ENCODE measurements at regions not wholly inside any gene's neighbourhood (a gene's known extent, or its start where the extent isn't known, plus 50 kb on each side); places are given as distances from the start of the nearest gene placed in this dataset.

DNA sequence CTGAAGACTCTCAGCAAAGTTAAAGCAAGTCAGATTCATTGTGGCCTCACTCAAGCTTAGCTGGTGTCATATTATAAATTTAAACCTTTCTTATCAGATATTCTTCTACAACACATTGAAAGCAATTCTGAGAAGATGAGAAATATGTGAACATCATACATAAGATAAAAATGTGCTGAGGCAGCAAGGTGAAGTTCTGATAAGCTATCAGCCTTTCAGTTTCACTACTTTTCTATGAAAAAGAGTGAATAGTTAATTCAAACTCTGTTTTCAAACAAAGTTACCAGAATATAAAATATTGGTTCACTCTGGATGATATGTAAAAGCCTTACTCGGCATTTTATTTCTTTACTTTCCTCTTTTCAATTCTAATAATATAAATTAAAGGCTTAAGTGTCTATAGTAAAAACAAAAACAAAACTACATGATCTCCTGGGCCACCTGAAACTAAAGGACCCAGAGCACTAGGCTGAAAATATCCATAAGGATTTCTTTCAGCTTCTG is 824.4 kb downstream of the MTRR start:
- no peaks in the 10 kb centered on the region for H3K27me3 ChIP-seq
- 74 to 79% (median 75%) methylated on average over 1 of the region's 1 CpG for WGBS, 4 donors
- intact Hi-C loops (cut with DNase I) = no loop called here
- H3K27ac ChIP-seq = no peak overlapping the region
- H3K9me3 ChIP-seq (replicated peaks in 1 of 3) = no peaks in the 10 kb centered on the region
- no peaks in the 10 kb centered on the region for H3K4me1 ChIP-seq (replicated peaks in 1 of 2)
- no peak for DNase-seq
- H3K36me3 ChIP-seq (replicated peaks in 1 of 2) = no peaks in the 10 kb centered on the region
- TF ChIP-seq, protein P1, sequence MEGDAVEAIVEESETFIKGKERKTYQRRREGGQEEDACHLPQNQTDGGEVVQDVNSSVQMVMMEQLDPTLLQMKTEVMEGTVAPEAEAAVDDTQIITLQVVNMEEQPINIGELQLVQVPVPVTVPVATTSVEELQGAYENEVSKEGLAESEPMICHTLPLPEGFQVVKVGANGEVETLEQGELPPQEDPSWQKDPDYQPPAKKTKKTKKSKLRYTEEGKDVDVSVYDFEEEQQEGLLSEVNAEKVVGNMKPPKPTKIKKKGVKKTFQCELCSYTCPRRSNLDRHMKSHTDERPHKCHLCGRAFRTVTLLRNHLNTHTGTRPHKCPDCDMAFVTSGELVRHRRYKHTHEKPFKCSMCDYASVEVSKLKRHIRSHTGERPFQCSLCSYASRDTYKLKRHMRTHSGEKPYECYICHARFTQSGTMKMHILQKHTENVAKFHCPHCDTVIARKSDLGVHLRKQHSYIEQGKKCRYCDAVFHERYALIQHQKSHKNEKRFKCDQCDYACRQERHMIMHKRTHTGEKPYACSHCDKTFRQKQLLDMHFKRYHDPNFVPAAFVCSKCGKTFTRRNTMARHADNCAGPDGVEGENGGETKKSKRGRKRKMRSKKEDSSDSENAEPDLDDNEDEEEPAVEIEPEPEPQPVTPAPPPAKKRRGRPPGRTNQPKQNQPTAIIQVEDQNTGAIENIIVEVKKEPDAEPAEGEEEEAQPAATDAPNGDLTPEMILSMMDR (IDR thresholded peaks at IDR 0.05) = no peak
- no peak for TF ChIP-seq POLR2A (IDR thresholded peaks at IDR 0.05)
- H3K4me3 ChIP-seq = no peak overlapping the region

DNA sequence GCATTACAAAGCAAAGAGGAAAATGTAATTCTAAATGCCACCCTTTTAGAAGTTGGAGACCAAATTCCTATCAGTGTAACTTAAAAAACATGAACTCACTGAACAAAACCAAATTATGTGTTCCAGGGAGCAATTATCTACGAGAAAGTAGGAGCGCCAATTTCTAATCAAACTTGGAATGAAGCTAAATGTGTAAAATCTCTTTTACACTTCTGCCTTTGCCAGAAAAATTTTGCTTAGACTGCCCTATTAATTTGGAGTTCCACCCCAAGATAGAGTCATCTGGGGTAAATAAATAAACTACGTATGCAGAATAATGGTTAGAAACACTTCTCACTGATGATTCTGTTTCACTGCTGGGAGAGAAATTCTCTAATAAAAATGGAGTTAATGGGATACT is 825.6 kb downstream of the MTRR start:
- Histone ChIP-seq H3K27me3 (no peaks in the 10 kb centered on the region), H3K36me3 (replicated peaks in 1 of 2) (no peaks in the 10 kb centered on the region), H3K27ac (no peak overlapping the region), H3K4me1 (replicated peaks in 1 of 2) (no peaks in the 10 kb centered on the region), H3K9me3 (replicated peaks in 1 of 3) (no peaks in the 10 kb centered on the region), H3K4me3 (no peak overlapping the region)
- intact Hi-C loops (cut with DNase I) = no loop called here
- no peak for DNase-seq
- WGBS, 4 donors = 75 to 83% (median 79%) methylated on average over 3 of the region's 3 CpGs
- TF ChIP-seq, protein P1 (IDR thresholded peaks at IDR 0.05) = no peak
- TF ChIP-seq POLR2A (IDR thresholded peaks at IDR 0.05) = no peak

DNA sequence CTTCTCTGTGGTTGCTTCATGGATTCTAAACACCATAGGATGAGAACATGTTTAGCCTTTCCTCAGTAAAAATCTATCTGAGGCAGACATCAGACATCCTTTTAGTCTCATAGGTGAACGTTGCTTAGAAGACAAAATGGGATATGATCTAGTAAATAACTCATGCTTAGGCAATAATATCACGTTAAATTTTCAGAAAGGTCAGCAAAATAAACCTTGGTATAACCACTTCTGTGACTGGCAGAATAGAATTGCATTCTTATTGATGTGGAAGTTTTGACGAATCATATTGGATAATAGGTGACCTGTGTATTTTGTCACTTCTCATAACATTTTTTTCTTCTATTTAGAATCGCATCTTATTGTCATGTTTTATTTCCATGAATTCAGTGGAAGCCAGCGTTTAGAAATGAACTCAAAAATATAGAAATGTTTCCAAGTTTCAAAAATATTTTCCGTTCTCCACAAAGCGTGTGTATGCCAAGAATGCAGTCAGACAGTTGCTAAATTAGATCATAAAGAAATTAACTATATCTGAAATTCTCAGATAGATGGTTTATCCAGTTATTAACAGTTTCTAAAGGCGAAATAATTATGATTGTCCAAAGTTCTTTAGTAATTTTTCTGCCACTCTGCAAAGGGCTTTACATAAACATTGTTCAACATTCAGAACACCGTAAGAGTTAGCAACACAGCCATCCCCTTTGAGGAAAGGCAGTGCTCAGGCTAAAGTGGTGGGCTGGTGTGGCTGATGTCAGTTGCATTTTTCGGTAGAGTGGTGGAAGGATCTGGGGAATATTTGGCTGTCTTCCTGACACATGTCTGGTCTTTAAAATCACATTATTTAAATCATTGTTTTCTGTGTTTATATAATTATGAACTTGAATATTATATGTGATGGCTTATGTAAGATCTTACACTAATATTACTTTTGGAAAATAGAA is 827.2 kb downstream of the MTRR start:
- Histone ChIP-seq H3K9me3 (replicated peaks in 1 of 3) (no peaks in the 10 kb centered on the region), H3K27ac (no peak overlapping the region), H3K36me3 (replicated peaks in 1 of 2) (no peaks in the 10 kb centered on the region), H3K27me3 (no peaks in the 10 kb centered on the region), H3K4me1 (replicated peaks in 1 of 2) (no peaks in the 10 kb centered on the region), H3K4me3 (no peak overlapping the region)
- intact Hi-C loops (cut with DNase I) = no loop called here
- DNase-seq = no peak
- WGBS, 4 donors = 58 to 67% (median 61%) methylated on average over 10 of the region's 10 CpGs
- no peak for TF ChIP-seq POLR2A (IDR thresholded peaks at IDR 0.05)
- TF ChIP-seq, protein P1 (IDR thresholded peaks at IDR 0.05) = no peak

DNA sequence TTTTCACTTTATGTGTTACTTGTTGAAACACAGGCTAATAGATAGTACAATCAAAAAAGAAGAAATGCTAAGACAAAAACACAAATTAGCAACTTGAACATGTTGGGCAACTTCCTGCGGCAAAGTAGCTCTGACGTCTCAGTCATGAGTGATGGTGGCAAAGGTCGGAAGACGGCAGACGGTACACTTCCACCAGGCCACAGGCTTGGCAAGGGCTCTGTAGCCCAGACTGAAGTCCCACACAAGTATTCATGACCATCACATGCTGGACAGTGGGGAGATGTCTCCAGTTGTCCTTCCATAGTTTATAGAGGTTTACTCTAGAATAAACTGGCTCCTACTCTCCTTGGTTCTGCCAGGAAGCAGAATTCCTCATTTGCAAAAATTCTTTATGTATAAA is 831.3 kb downstream of the MTRR start:
- Histone ChIP-seq H3K9me3 (replicated peaks in 1 of 3) (no peaks in the 10 kb centered on the region), H3K4me3 (no peak overlapping the region), H3K4me1 (replicated peaks in 1 of 2) (no peaks in the 10 kb centered on the region), H3K27me3 (no peaks in the 10 kb centered on the region), H3K36me3 (replicated peaks in 1 of 2) (no peaks in the 10 kb centered on the region), H3K27ac (no peak overlapping the region)
- 78 to 83% (median 81%) methylated on average over 5 of the region's 5 CpGs for WGBS, 4 donors
- DNase-seq = no peak
- intact Hi-C loops (cut with DNase I) = no loop called here
- TF ChIP-seq, protein P1 (IDR thresholded peaks at IDR 0.05) = no peak
- TF ChIP-seq POLR2A (IDR thresholded peaks at IDR 0.05) = no peak
